ENCODE measurements at regions not wholly inside any gene's neighbourhood (a gene's known extent, or its start where the extent isn't known, plus 50 kb on each side); places are given as distances from the start of the nearest gene placed in this dataset.

DNA sequence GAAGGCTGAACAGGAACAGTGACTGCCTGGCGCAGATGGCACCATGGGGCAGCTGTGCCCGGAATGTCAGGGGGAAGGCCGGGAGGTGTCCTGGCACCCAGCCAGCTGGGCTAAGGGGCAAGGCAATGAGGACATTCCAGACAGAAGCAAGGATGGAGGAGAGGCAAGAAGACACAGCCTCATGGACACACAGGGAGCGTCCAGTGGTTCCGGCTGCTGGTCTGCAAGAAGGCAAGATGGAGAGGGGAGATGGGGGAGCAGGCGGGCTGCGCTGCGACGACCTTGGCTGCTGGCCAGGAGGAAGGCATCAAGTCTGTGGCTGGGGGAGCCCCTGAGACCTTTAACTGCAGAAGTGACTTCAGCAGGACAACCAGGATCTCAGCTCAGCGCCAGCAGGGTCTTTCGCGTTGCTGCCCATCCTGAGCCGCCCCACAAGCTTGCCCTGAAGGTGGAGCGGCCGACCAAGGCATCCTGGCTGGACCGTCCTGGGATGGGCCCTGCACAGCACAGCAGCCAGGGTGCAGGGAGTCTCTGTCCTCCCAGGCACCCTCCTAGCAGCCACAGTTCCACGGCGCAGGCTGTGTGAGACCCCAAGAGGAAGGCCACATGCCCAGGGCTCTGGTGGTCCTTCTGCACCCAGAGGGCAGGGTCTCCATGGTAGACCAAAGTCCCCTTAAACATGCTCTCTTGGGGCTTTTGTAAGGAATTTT lies 531.7 kb downstream of the BRD1 start:
- POLR2A ChIA-PET = no interaction called here
- Histone ChIP-seq H3K36me3 (ENCODE audit: control insufficient read depth in 2 of 2, extremely low read depth in 1 of 2, insufficient read depth in 1 of 2, low read length in 1 of 2) (no peaks in the 10 kb centered on the region), H3K4me1 (ENCODE audit: control insufficient read depth in 1 of 2, extremely low read depth in 1 of 2, insufficient read depth in 2 of 2, low read length in 2 of 2) (no peaks in the 10 kb centered on the region), H3K9me3 (no peaks in the 10 kb centered on the region), H3K27me3 (replicated peaks in 1 of 2; ENCODE audit: control insufficient read depth in 2 of 2, extremely low read depth in 1 of 2, insufficient read depth in 2 of 2, low read length in 1 of 2) (peaks cover 0 to 42% of the 10 kb centered on the region in 2 experiments), H3K4me3 (ENCODE audit: control insufficient read depth in 1 of 2, extremely low read depth in 1 of 2, low read length in 1 of 2) (no peak overlapping the region), H3K27ac (ENCODE audit: low read length) (no peak overlapping the region)
- ATAC-seq (replicated peaks in 1 of 4) (no peak), DNase-seq (peak in 1 of 35 experiments; percentile 9)
- Mint-ChIP-seq H3K9me3 (peaks cover 4 to 13% (median 12%) of the 10 kb centered on the region in 3 donors), H3K36me3 (no peaks in the 10 kb centered on the region), H3K4me1 (no peaks in the 10 kb centered on the region), H3K27ac (no peak overlapping the region), H3K27me3 (peaks cover 6 to 12% of the 10 kb centered on the region in 2 donors), H3K4me3 (no peak overlapping the region)
- WGBS (ENCODE audit: insufficient coverage) = 89% methylated on average over 18 of the region's 18 CpGs
- CTCF ChIA-PET = no interaction called here

DNA sequence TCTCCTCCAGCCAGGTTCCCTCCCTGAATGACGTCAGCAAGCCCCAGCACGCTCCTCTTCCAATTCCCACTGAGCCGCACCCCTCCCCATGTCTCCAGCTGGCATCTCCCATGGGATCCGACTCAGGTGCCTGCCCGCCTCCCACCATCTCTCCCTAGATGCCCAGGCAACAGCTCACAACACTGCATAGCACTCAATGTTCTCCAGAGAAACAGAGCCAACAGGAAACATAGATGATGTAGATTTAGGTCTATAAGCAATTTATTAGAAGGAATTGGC lies 532.3 kb downstream of the BRD1 start:
- no peak for ATAC-seq (replicated peaks in 1 of 4)
- 0% methylated on average over 2 of the region's 5 CpGs for WGBS (ENCODE audit: insufficient coverage)
- no peaks in the 10 kb centered on the region for H3K9me3 ChIP-seq
- peaks cover 0 to 43% of the 10 kb centered on the region in 2 experiments for H3K27me3 ChIP-seq (replicated peaks in 1 of 2; ENCODE audit: control insufficient read depth in 2 of 2, extremely low read depth in 1 of 2, insufficient read depth in 2 of 2, low read length in 1 of 2)
- no peaks in the 10 kb centered on the region for H3K4me1 Mint-ChIP-seq
- H3K36me3 ChIP-seq (ENCODE audit: control insufficient read depth in 2 of 2, extremely low read depth in 1 of 2, insufficient read depth in 1 of 2, low read length in 1 of 2) = no peaks in the 10 kb centered on the region
- peaks cover 4 to 13% (median 12%) of the 10 kb centered on the region in 3 donors for H3K9me3 Mint-ChIP-seq
- POLR2A ChIA-PET = no interaction called here
- H3K27ac Mint-ChIP-seq = no peak overlapping the region
- no peak overlapping the region for H3K4me3 Mint-ChIP-seq
- no peak overlapping the region for H3K27ac ChIP-seq (ENCODE audit: low read length)
- no peaks in the 10 kb centered on the region for H3K36me3 Mint-ChIP-seq
- no peak overlapping the region for H3K4me3 ChIP-seq (ENCODE audit: control insufficient read depth in 1 of 2, extremely low read depth in 1 of 2, low read length in 1 of 2)
- H3K27me3 Mint-ChIP-seq = peaks cover 6 to 10% of the 10 kb centered on the region in 2 donors
- no peaks in the 10 kb centered on the region for H3K4me1 ChIP-seq (ENCODE audit: control insufficient read depth in 1 of 2, extremely low read depth in 1 of 2, insufficient read depth in 2 of 2, low read length in 2 of 2)
- no peak for DNase-seq
- CTCF ChIA-PET = no interaction called here

DNA sequence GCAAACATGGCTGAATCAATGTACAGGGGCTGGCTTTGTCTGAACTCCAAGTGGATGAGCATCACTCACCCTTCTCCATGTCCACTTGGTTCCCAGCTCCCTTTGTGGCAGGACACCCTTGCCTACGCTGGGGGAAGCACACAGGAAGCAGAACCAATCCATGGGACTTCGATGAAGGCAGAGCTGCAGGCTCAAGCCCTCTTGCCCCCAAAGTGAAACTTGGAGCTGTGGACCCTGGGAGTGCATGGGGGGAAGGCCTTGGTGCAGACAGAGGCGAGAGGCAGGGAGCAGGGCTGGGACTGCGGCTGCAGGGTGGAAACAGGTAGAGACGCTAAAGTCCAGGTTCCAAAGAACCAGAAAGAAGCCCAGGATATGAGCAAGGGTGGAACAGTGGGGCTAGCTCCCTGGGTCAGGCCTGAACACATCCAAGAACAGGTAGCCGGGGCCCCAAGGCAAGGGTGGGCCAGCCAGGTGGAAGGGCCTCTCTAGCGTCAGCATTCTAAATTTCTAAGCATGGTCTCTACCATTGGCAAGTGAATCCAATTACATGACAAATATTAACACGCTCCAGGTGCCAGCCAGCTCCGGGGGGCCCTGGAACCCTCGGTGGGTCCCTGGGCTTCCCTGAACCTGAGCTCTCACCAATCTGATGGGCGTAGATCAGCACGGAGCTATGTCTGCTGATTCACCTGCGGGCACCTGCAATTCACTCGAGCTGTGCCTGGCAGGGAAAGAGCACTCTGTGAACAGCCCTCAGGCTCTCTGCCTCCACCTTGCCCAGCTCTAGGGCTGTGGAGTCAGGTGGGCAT lies 532.8 kb downstream of the BRD1 start:
- Mint-ChIP-seq H3K4me3 (no peak overlapping the region), H3K36me3 (no peaks in the 10 kb centered on the region), H3K9me3 (peaks cover 4 to 13% (median 12%) of the 10 kb centered on the region in 3 donors), H3K27ac (no peak overlapping the region), H3K27me3 (peaks cover 6 to 10% of the 10 kb centered on the region in 2 donors), H3K4me1 (no peaks in the 10 kb centered on the region)
- H3K27ac ChIP-seq (ENCODE audit: low read length) = no peak overlapping the region
- POLR2A ChIA-PET = no interaction called here
- H3K4me3 ChIP-seq (ENCODE audit: control insufficient read depth in 1 of 2, extremely low read depth in 1 of 2, low read length in 1 of 2) = no peak overlapping the region
- DNase-seq = peak in 1 of 35 experiments; percentile 15
- no peak for ATAC-seq (replicated peaks in 1 of 4)
- H3K4me1 ChIP-seq (ENCODE audit: control insufficient read depth in 1 of 2, extremely low read depth in 1 of 2, insufficient read depth in 2 of 2, low read length in 2 of 2) = no peaks in the 10 kb centered on the region
- 86% methylated on average over 11 of the region's 14 CpGs for WGBS (ENCODE audit: insufficient coverage)
- no peaks in the 10 kb centered on the region for H3K36me3 ChIP-seq (ENCODE audit: control insufficient read depth in 2 of 2, extremely low read depth in 1 of 2, insufficient read depth in 1 of 2, low read length in 1 of 2)
- no peaks in the 10 kb centered on the region for H3K9me3 ChIP-seq
- peaks cover 0 to 45% of the 10 kb centered on the region in 2 experiments for H3K27me3 ChIP-seq (replicated peaks in 1 of 2; ENCODE audit: control insufficient read depth in 2 of 2, extremely low read depth in 1 of 2, insufficient read depth in 2 of 2, low read length in 1 of 2)
- CTCF ChIA-PET = no interaction called here

DNA sequence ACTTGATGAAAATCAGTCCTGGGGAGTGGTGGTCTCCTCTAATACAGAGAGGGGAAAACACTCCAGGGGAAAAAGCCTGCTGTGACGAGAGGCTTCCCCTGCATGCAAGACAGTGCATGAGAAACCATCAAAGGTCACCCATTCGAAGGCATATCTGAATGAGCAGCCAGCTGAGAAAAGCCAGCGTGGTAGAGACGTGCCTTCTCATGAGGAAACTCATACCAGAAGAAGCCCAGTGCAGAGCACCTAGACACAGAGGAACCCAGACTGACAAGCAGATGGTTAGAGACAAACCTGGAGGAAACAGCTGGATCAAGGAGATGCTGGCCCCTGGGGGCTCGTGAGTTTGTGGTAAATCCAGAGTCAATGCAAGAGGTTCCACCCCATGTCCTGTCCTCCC lies 534.8 kb downstream of the BRD1 start:
- H3K4me1 ChIP-seq (ENCODE audit: control insufficient read depth in 1 of 2, extremely low read depth in 1 of 2, insufficient read depth in 2 of 2, low read length in 2 of 2) = no peaks in the 10 kb centered on the region
- no peak for DNase-seq
- Mint-ChIP-seq H3K36me3 (no peaks in the 10 kb centered on the region), H3K9me3 (peaks cover 4 to 13% (median 12%) of the 10 kb centered on the region in 3 donors), H3K4me1 (no peaks in the 10 kb centered on the region), H3K27ac (no peak overlapping the region), H3K27me3 (peaks cover 10 to 17% of the 10 kb centered on the region in 2 donors), H3K4me3 (no peak overlapping the region)
- ATAC-seq (replicated peaks in 1 of 4) = no peak
- ChIA-PET CTCF (no interaction called here), POLR2A (no interaction called here)
- H3K9me3 ChIP-seq = no peaks in the 10 kb centered on the region
- no peak overlapping the region for H3K4me3 ChIP-seq (ENCODE audit: control insufficient read depth in 1 of 2, extremely low read depth in 1 of 2, low read length in 1 of 2)
- 59% methylated on average over 4 of the region's 5 CpGs for WGBS (ENCODE audit: insufficient coverage)
- H3K36me3 ChIP-seq (ENCODE audit: control insufficient read depth in 2 of 2, extremely low read depth in 1 of 2, insufficient read depth in 1 of 2, low read length in 1 of 2) = no peaks in the 10 kb centered on the region
- H3K27me3 ChIP-seq (replicated peaks in 1 of 2; ENCODE audit: control insufficient read depth in 2 of 2, extremely low read depth in 1 of 2, insufficient read depth in 2 of 2, low read length in 1 of 2) = peaks cover 0 to 45% of the 10 kb centered on the region in 2 experiments
- no peak overlapping the region for H3K27ac ChIP-seq (ENCODE audit: low read length)

DNA sequence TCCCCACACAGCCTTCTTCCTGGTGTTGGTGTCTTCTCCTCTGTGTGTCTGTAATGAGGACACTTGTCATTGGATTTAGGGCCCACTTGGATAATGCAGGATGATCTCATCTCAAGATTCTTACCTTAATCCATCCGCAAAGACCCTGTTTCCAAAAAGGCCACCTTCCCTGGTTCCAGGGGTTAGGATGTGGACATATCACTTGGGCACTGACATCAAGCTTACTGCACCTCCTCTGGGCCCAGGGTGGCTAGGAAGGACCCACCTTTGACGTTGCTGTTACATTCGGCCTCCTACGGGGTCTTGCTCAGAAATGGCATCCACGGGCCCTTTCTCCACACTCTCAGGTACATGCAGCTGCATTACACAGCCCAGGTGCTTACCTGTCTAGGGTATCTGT lies 535.9 kb downstream of the BRD1 start:
- Histone ChIP-seq H3K9me3 (no peaks in the 10 kb centered on the region), H3K27ac (ENCODE audit: low read length) (no peak overlapping the region), H3K36me3 (ENCODE audit: control insufficient read depth in 2 of 2, extremely low read depth in 1 of 2, insufficient read depth in 1 of 2, low read length in 1 of 2) (no peaks in the 10 kb centered on the region), H3K4me1 (ENCODE audit: control insufficient read depth in 1 of 2, extremely low read depth in 1 of 2, insufficient read depth in 2 of 2, low read length in 2 of 2) (no peaks in the 10 kb centered on the region), H3K27me3 (replicated peaks in 1 of 2; ENCODE audit: control insufficient read depth in 2 of 2, extremely low read depth in 1 of 2, insufficient read depth in 2 of 2, low read length in 1 of 2) (peaks cover 0 to 38% of the 10 kb centered on the region in 2 experiments), H3K4me3 (ENCODE audit: control insufficient read depth in 1 of 2, extremely low read depth in 1 of 2, low read length in 1 of 2) (no peak overlapping the region)
- Mint-ChIP-seq H3K4me1 (no peaks in the 10 kb centered on the region), H3K9me3 (peaks cover 4 to 13% (median 12%) of the 10 kb centered on the region in 3 donors), H3K4me3 (no peak overlapping the region), H3K27me3 (peaks cover 10 to 17% of the 10 kb centered on the region in 2 donors), H3K27ac (no peak overlapping the region), H3K36me3 (no peaks in the 10 kb centered on the region)
- WGBS (ENCODE audit: insufficient coverage) = 85% methylated on average over 5 of the region's 5 CpGs
- POLR2A ChIA-PET = no interaction called here
- DNase-seq (no peak), ATAC-seq (replicated peaks in 1 of 4) (no peak)
- CTCF ChIA-PET = no interaction called here

DNA sequence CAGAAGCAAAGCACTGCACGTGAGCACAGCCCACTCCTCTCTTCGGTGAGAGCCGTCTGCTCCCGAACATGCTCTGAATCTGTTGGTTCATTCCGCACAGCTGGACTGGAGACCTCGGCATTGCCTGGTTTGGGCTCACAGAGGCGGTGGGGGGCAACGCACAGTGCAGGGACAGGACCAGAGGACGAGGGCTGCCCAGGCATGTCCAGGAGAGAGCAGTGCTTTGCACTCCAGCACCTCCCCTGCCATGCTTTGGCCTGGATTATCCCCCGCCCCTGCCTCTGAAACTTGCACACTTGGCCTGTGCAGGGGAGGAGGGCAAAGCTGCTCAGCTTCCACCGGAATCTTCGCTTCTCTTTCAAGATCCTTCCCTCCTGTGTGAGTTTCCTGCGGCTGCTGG lies 536.5 kb downstream of the BRD1 start:
- peak in 1 of 35 experiments; percentile 19 for DNase-seq
- no peak overlapping the region for H3K27ac ChIP-seq (ENCODE audit: low read length)
- no peaks in the 10 kb centered on the region for H3K4me1 ChIP-seq (ENCODE audit: control insufficient read depth in 1 of 2, extremely low read depth in 1 of 2, insufficient read depth in 2 of 2, low read length in 2 of 2)
- H3K27ac Mint-ChIP-seq = no peak overlapping the region
- H3K9me3 ChIP-seq = no peaks in the 10 kb centered on the region
- no peaks in the 10 kb centered on the region for H3K36me3 Mint-ChIP-seq
- no peaks in the 10 kb centered on the region for H3K4me1 Mint-ChIP-seq
- no peak for ATAC-seq (replicated peaks in 1 of 4)
- peaks cover 0 to 41% of the 10 kb centered on the region in 2 experiments for H3K27me3 ChIP-seq (replicated peaks in 1 of 2; ENCODE audit: control insufficient read depth in 2 of 2, extremely low read depth in 1 of 2, insufficient read depth in 2 of 2, low read length in 1 of 2)
- no peaks in the 10 kb centered on the region for H3K36me3 ChIP-seq (ENCODE audit: control insufficient read depth in 2 of 2, extremely low read depth in 1 of 2, insufficient read depth in 1 of 2, low read length in 1 of 2)
- H3K4me3 Mint-ChIP-seq = no peak overlapping the region
- H3K9me3 Mint-ChIP-seq = peaks cover 4 to 13% (median 12%) of the 10 kb centered on the region in 3 donors
- WGBS (ENCODE audit: insufficient coverage) = 77% methylated on average over 13 of the region's 13 CpGs
- ChIA-PET CTCF (no interaction called here), POLR2A (no interaction called here)
- no peak overlapping the region for H3K4me3 ChIP-seq (ENCODE audit: control insufficient read depth in 1 of 2, extremely low read depth in 1 of 2, low read length in 1 of 2)
- H3K27me3 Mint-ChIP-seq = peaks cover 13 to 17% of the 10 kb centered on the region in 2 donors

Measured in T-cell (primary cell).